ENCODE measurements at regions not wholly inside any gene's neighbourhood (a gene's known extent, or its start where the extent isn't known, plus 50 kb on each side); places are given as distances from the start of the nearest gene placed in this dataset.
"Not testable (repeated sequence)": the region's sequence is repeated elsewhere in the genome, so short reads cannot be mapped to it uniquely, and the experiment has no call there.

DNA sequence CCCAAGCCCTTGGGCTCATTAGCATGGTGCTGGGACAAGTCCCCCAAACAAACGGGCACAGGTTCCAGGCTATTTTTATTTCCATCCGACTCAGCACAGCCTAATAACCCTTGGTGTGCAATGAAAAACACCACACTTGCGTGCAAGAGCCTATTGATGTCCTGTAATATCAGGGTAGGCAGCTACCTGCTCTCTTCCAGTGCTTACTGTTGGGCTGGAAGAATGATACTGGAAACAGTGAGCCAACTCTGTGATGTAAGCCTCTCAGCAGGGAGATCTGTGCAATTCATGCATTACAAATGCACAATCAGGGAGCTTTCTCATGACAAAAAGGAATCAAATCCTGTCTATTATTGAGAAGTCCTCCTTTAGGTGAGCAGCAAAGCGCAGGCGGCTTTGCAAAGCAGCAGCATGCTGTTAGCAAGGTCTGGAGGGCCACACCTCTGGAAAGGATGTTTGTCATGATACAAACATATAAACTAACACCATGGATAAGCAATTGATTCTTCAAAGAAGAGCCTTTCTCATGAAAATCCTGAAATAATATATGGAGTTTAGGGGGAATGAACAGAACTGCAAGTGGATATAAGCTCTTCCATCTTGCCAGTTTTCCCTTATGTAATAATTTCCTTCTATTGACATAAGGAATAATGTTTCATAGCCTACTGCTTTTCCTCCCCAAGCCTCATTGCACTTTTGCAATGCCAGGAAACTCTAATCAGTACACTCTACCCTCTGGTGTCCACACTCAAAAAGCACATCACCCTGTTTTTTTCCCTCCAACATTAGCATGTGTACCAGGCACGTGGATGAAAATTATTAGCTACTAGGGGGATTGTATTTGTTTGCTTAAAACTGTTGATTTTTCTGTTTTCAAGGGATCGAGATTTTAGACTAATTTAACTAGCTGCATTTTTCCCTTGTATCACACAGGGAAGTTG, 151.1 kb downstream of the ATP6V0E2 start:
- not testable (repeated sequence) for TF ChIP-seq CTCF (IDR thresholded peaks at IDR 0.05); POLR2AphosphoS5 (IDR thresholded peaks at IDR 0.05; ENCODE audit: low read depth, low read length)

Data from Panc1 (cell line).